ENCODE measurements at regions not wholly inside any gene's neighbourhood (a gene's known extent, or its start where the extent isn't known, plus 50 kb on each side); places are given as distances from the start of the nearest gene placed in this dataset.

DNA sequence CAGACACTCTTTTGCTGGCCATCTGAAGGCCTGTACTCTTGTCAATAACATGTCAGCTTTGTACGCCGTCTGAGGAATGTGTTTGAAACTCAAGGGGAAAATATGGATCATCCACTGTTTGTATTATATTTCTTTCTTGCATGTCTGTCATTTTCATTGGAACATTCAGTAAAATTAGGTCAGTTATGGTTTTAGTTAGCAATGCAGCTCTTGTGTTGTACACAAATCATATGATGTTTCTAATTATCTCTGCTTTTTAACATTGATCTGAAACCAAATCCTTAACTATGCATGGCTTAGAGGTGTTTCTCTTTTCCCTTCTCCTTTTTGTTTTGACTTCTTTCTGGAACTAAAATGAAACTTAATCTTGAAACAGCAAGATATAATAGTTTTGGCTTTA is 333.6 kb upstream of the PRICKLE1 start:
- Histone ChIP-seq H3K4me1 (replicated peaks) (peaks cover 9% of the 10 kb centered on the region), H3K27ac (no peak overlapping the region), H3K9me3 (no peaks in the 10 kb centered on the region), H3K4me3 (no peak overlapping the region), H3K27me3 (replicated peaks; ENCODE audit: insufficient read depth) (no peaks in the 10 kb centered on the region), H3K36me3 (no peaks in the 10 kb centered on the region)
- WGBS = 58% methylated on average over 2 of the region's 2 CpGs
- no peak for DNase-seq (ENCODE audit: low spot score)
- TF ChIP-seq CTCF (IDR thresholded peaks at IDR 0.05) (no peak), POLR2A (IDR thresholded peaks at IDR 0.05) (no peak), POLR2AphosphoS5 (IDR thresholded peaks at IDR 0.05) (no peak)
- intact Hi-C loops (cut with DNase I) = loop anchor here (10.0 kb wide), 1 partner anchor 338 kb away; the partner anchor contains the start of gene PRICKLE1

DNA sequence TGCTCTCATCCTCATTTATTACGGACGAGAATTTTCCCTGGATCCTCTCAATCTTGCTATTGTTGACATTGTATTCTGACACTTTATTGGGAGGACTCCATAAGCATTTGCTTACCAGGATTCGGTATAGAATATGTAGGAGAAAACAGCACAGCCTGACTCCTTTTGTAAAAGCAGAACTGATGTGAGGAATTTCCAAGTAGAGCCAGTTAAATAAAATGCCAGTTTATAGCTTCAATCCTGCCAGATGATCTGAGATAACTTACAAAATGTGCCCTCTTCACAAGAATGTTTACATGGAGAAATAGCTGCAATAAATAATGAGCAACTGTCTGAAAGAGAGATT is 332.9 kb upstream of the PRICKLE1 start:
- intact Hi-C loops (cut with DNase I) = loop anchor here (10.0 kb wide), 1 partner anchor 338 kb away; the partner anchor contains the start of gene PRICKLE1
- Histone ChIP-seq H3K4me1 (replicated peaks) (peaks cover 9% of the 10 kb centered on the region), H3K9me3 (no peaks in the 10 kb centered on the region), H3K27ac (no peak overlapping the region), H3K27me3 (replicated peaks; ENCODE audit: insufficient read depth) (no peaks in the 10 kb centered on the region), H3K4me3 (no peak overlapping the region), H3K36me3 (no peaks in the 10 kb centered on the region)
- 28% methylated on average over 3 of the region's 3 CpGs for WGBS
- DNase-seq (ENCODE audit: low spot score) = no peak
- no peak for TF ChIP-seq POLR2AphosphoS5 (IDR thresholded peaks at IDR 0.05)
- no peak for TF ChIP-seq CTCF (IDR thresholded peaks at IDR 0.05)
- no peak for TF ChIP-seq POLR2A (IDR thresholded peaks at IDR 0.05)

- no peak for TF ChIP-seq CTCF (IDR thresholded peaks at IDR 0.05)
- TF ChIP-seq POLR2AphosphoS5 (IDR thresholded peaks at IDR 0.05) = peak; percentile 83
- TF ChIP-seq POLR2A (IDR thresholded peaks at IDR 0.05) = no peak
Measured at GRCh38 chr12:42921741-42922504, 332.4 kb upstream of the PRICKLE1 start.

DNA sequence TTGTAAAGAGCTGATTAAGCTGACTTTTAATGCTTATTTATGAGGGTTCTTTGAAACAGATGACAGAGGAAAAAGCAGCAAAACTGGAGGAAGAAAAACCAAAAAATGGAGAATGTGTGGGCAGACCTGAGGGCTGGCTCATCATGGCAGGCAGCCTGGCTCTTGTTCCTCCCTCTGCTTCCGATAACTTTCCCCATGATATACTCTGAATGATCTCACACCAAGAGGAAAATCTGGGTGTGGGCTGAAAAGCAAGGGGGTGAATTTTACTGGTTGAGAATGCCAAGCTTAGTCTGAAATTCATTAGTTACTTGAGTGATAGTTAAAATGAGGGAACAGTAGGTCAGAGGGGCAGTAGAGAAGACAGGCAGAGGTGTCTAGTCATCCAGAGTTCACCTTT is 330.1 kb upstream of the PRICKLE1 start:
- Histone ChIP-seq H3K4me3 (no peak overlapping the region), H3K4me1 (replicated peaks) (peaks cover 9% of the 10 kb centered on the region), H3K36me3 (no peaks in the 10 kb centered on the region), H3K27ac (no peak overlapping the region), H3K9me3 (no peaks in the 10 kb centered on the region), H3K27me3 (replicated peaks; ENCODE audit: insufficient read depth) (no peaks in the 10 kb centered on the region)
- intact Hi-C loops (cut with DNase I) = loop anchor here (10.0 kb wide), 1 partner anchor 335 kb away; the partner anchor contains the start of gene PRICKLE1
- DNase-seq (ENCODE audit: low spot score) = no peak
- WGBS = 73% methylated on average over 1 of the region's 1 CpG
- no peak for TF ChIP-seq POLR2A (IDR thresholded peaks at IDR 0.05)
- no peak for TF ChIP-seq POLR2AphosphoS5 (IDR thresholded peaks at IDR 0.05)
- no peak for TF ChIP-seq CTCF (IDR thresholded peaks at IDR 0.05)

More at GRCh38 chr12:42921741-42922504, 332.4 kb upstream of the PRICKLE1 start:
- Histone ChIP-seq H3K4me3 (no peak overlapping the region), H3K36me3 (no peaks in the 10 kb centered on the region), H3K27me3 (replicated peaks; ENCODE audit: insufficient read depth) (no peaks in the 10 kb centered on the region), H3K27ac (no peak overlapping the region), H3K4me1 (replicated peaks) (peaks cover 9% of the 10 kb centered on the region), H3K9me3 (no peaks in the 10 kb centered on the region)
- peak; percentile 61 for DNase-seq (ENCODE audit: low spot score)
- intact Hi-C loops (cut with DNase I) = loop anchor here (10.0 kb wide), 1 partner anchor 337 kb away; the partner anchor contains the start of gene PRICKLE1
- 22% methylated on average over 7 of the region's 7 CpGs for WGBS

GRCh38 chr12:42918443-42918842 is 328.9 kb upstream of the PRICKLE1 start:
- intact Hi-C loops (cut with DNase I) = no loop called here
- no peak overlapping the region for H3K27ac ChIP-seq
- 69% methylated on average over 3 of the region's 3 CpGs for WGBS
- no peak overlapping the region for H3K4me3 ChIP-seq
- peaks cover 9% of the 10 kb centered on the region for H3K4me1 ChIP-seq (replicated peaks)
- no peaks in the 10 kb centered on the region for H3K27me3 ChIP-seq (replicated peaks; ENCODE audit: insufficient read depth)
- DNase-seq (ENCODE audit: low spot score) = no peak
- no peaks in the 10 kb centered on the region for H3K9me3 ChIP-seq
- TF ChIP-seq POLR2A (IDR thresholded peaks at IDR 0.05) = no peak
- no peak for TF ChIP-seq POLR2AphosphoS5 (IDR thresholded peaks at IDR 0.05)
- no peak for TF ChIP-seq CTCF (IDR thresholded peaks at IDR 0.05)
- no peaks in the 10 kb centered on the region for H3K36me3 ChIP-seq

Measured in prostate gland (tissue), 2 donors.